ENCODE measurements at regions not wholly inside any gene's neighbourhood (a gene's known extent, or its start where the extent isn't known, plus 50 kb on each side); places are given as distances from the start of the nearest gene placed in this dataset.

DNA sequence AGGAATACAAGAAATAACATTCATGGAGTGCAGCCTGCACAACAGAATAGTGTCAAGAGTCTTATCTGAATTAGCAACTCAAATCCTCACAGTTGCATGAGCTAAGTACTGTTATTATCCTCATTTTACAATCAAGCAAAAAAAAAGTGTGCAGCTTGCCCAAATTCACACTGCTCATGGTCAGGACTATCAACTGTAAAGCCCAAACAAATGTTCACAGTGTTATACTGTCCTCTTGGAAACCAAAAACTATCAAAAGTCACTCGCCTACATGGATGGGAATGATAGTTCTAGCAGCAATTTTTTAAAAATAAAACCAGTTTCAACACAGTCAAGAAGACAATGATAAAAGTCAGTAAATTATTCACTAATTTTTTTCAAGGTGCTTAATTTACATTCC, 114.6 kb upstream of the HSF2 start:
- no peak for TF ChIP-seq POLR2A (IDR thresholded peaks at IDR 0.05; ENCODE audit: low read depth, low read length)
- no peak for TF ChIP-seq POLR2AphosphoS5 (IDR thresholded peaks at IDR 0.05; ENCODE audit: low read depth, low read length)
- no peak for TF ChIP-seq TAF1 (IDR thresholded peaks at IDR 0.05; ENCODE audit: borderline replicate concordance, low read depth, low read length)
